Type B pancreatic cell (in vitro differentiated cells): ENCODE measurements at regions not wholly inside any gene's neighbourhood (a gene's known extent, or its start where the extent isn't known, plus 50 kb on each side); places are given as distances from the start of the nearest gene placed in this dataset.

Source experiments
- DNase-seq: peaks from one replicate; pipeline ENCODE4 v3.0.0; 2021; ENCODE audit warnings: mixed read lengths; ENCODE audit not compliant: unreplicated experiment; ENCODE audit errors: extremely low spot score
- H3K27ac Mint-ChIP-seq: 2 replicates; pipeline ENCODE4 v1.8.0; 2021; ENCODE audit warnings: mild to moderate bottlenecking, mixed read lengths
- H3K27me3 Mint-ChIP-seq: 2 replicates; pipeline ENCODE4 v1.8.0; 2021; ENCODE audit warnings: mixed read lengths
- H3K36me3 Mint-ChIP-seq: 2 replicates; pipeline ENCODE4 v1.8.0; 2021; ENCODE audit warnings: mixed read lengths
- H3K4me1 Mint-ChIP-seq: one replicate; pipeline ENCODE4 v1.8.0; 2021; ENCODE audit warnings: mixed read lengths; ENCODE audit not compliant: unreplicated experiment
- H3K4me3 Mint-ChIP-seq: 2 replicates; pipeline ENCODE4 v1.8.0; 2021; ENCODE audit warnings: mild to moderate bottlenecking, mixed read lengths
- H3K9me3 Mint-ChIP-seq: 2 replicates; pipeline ENCODE4 v1.8.0; 2021; ENCODE audit warnings: mixed read lengths
- TF ChIP-seq, protein P1 (sequence below): fragments of 200-600 bp; sonication (generic); conservative IDR thresholded peaks from 2 replicates; pipeline ENCODE4 v1.5.0; 2021; ENCODE audit warnings: antibody characterized with exemption, mild to moderate bottlenecking

DNA sequence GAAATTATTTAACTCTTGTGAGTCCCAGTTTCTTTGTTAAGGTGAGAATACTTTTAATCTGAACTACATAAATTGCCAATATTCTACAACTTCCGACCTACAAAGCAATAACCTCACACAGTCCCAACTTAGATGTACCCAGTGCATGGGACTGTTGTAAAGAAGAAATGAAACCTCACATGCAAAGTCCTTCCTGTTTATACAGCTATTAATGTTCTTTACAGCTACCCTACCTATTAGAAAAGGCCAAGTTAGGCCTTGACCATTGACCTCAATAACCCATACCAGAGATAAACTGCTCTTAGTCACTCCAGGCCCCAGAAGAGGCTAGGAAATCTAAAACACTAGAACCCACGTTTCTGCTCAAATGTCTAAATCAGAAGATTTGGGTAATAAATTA lies 920.1 kb upstream of the TENM3 start:
- Mint-ChIP-seq H3K36me3 (no peaks in the 10 kb centered on the region), H3K27me3 (no peaks in the 10 kb centered on the region), H3K4me3 (no peak overlapping the region), H3K4me1 (peaks cover 14% of the 10 kb centered on the region), H3K9me3 (peaks cover 9% of the 10 kb centered on the region), H3K27ac (no peak overlapping the region)
- no peak for DNase-seq
- TF ChIP-seq, protein P1, sequence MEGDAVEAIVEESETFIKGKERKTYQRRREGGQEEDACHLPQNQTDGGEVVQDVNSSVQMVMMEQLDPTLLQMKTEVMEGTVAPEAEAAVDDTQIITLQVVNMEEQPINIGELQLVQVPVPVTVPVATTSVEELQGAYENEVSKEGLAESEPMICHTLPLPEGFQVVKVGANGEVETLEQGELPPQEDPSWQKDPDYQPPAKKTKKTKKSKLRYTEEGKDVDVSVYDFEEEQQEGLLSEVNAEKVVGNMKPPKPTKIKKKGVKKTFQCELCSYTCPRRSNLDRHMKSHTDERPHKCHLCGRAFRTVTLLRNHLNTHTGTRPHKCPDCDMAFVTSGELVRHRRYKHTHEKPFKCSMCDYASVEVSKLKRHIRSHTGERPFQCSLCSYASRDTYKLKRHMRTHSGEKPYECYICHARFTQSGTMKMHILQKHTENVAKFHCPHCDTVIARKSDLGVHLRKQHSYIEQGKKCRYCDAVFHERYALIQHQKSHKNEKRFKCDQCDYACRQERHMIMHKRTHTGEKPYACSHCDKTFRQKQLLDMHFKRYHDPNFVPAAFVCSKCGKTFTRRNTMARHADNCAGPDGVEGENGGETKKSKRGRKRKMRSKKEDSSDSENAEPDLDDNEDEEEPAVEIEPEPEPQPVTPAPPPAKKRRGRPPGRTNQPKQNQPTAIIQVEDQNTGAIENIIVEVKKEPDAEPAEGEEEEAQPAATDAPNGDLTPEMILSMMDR = no peak

DNA sequence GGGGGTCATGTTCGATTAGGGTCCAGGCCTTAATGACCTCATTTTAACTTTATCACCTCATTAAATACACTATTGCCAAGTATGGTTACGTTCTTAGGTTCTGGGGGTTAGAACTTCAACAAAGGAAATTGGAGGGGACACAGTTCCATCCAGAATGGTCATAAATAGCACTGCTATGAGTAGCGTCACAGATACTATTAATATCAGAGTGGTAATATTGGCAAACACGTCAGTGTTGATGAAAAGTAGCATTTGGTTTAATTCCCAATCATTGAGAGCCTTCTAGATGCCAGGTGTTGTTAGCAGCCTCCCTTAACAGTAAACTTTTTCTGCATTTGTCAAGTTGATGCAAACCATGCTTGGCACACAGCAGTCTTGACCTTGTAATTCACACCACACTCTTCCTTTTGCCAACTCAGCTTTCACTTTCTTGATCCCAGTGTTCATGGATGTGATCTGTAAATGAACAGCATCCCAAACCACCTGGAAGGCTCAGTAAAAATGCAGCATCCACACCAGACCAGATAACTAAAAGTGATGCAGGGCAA lies 912.5 kb upstream of the TENM3 start:
- Mint-ChIP-seq H3K9me3 (peaks cover 9% of the 10 kb centered on the region), H3K27ac (no peak overlapping the region), H3K4me3 (no peak overlapping the region), H3K36me3 (peaks cover 3% of the 10 kb centered on the region), H3K27me3 (no peaks in the 10 kb centered on the region), H3K4me1 (peaks cover 12% of the 10 kb centered on the region)
- TF ChIP-seq, protein P1 = no peak
- DNase-seq = no peak

- no peak overlapping the region for H3K27ac Mint-ChIP-seq
- TF ChIP-seq, protein P1 = no peak
- H3K9me3 Mint-ChIP-seq = peaks cover 9% of the 10 kb centered on the region
- H3K27me3 Mint-ChIP-seq = no peaks in the 10 kb centered on the region
- peaks cover 3% of the 10 kb centered on the region for H3K36me3 Mint-ChIP-seq
- DNase-seq = no peak
- peak overlapping the region; percentile 6 for H3K4me3 Mint-ChIP-seq
- H3K4me1 Mint-ChIP-seq = peaks cover 12% of the 10 kb centered on the region
These were observed 912.0 kb upstream of the TENM3 start for GRCh38 chr4:181331214-181331613.

- Mint-ChIP-seq H3K36me3 (no peaks in the 10 kb centered on the region), H3K27ac (no peak overlapping the region), H3K27me3 (no peaks in the 10 kb centered on the region), H3K4me3 (no peak overlapping the region), H3K9me3 (peaks cover 7% of the 10 kb centered on the region), H3K4me1 (peaks cover 7% of the 10 kb centered on the region)
- no peak for DNase-seq
- TF ChIP-seq, protein P1 = no peak
These were observed 897.3 kb upstream of the TENM3 start for GRCh38 chr4:181345931-181346330.

GRCh38 chr4:181350615-181351415 lies 892.4 kb upstream of the TENM3 start:
- no peak overlapping the region for H3K4me3 Mint-ChIP-seq
- no peak overlapping the region for H3K27ac Mint-ChIP-seq
- H3K27me3 Mint-ChIP-seq = no peaks in the 10 kb centered on the region
- no peaks in the 10 kb centered on the region for H3K9me3 Mint-ChIP-seq
- TF ChIP-seq, protein P1 = no peak
- DNase-seq = no peak
- H3K4me1 Mint-ChIP-seq = peaks cover 22% of the 10 kb centered on the region
- no peaks in the 10 kb centered on the region for H3K36me3 Mint-ChIP-seq
